Neuronal stem cell (in vitro differentiated cells): ENCODE measurements at regions not wholly inside any gene's neighbourhood (a gene's known extent, or its start where the extent isn't known, plus 50 kb on each side); places are given as distances from the start of the nearest gene placed in this dataset.
A peak's percentile ranks its signal among the peaks of the same experiment; 100 is the strongest.

Experiments
- DNase-seq: peaks from one replicate; pipeline ENCODE4 v3.0.0-alpha.2; 2013; ENCODE audit warnings: low spot score
- H2AFZ ChIP-seq: one replicate; pipeline ENCODE4 v1.6.1; 2013; ENCODE audit warnings: mild to moderate bottlenecking, low read length, inconsistent platforms
- H2AK5ac ChIP-seq: 2 replicates; pipeline ENCODE4 v1.6.1; 2013; ENCODE audit warnings: low read depth, mild to moderate bottlenecking, inconsistent platforms, low read length, moderate library complexity, mixed read lengths
- H2BK120ac ChIP-seq: 2 replicates; pipeline ENCODE4 v1.6.1; 2013; ENCODE audit warnings: low read depth, mild to moderate bottlenecking, inconsistent platforms, low read length, moderate library complexity, mixed read lengths
- H2BK12ac ChIP-seq: one replicate; pipeline ENCODE4 v1.6.1; 2013; ENCODE audit warnings: low read length, inconsistent platforms
- H2BK15ac ChIP-seq: 2 replicates; pipeline ENCODE4 v1.6.1; 2013; ENCODE audit warnings: mild to moderate bottlenecking, low read length, inconsistent platforms, mixed read lengths
- H2BK5ac ChIP-seq: one replicate; pipeline ENCODE4 v1.6.1; 2013; ENCODE audit warnings: inconsistent platforms, mild to moderate bottlenecking, low read length, moderate library complexity
- H3K14ac ChIP-seq: one replicate; pipeline ENCODE4 v1.6.1; 2013; ENCODE audit warnings: low read length, inconsistent platforms
- H3K18ac ChIP-seq: 2 replicates; pipeline ENCODE4 v1.6.1; 2013; ENCODE audit warnings: low read length, inconsistent platforms
- H3K23ac ChIP-seq: 2 replicates; pipeline ENCODE4 v1.6.1; 2013; ENCODE audit warnings: low read depth, mild to moderate bottlenecking, mixed read lengths, low read length, inconsistent platforms; ENCODE audit not compliant: poor library complexity
- H3K27ac ChIP-seq: replicated peaks from 3 replicates; pipeline ENCODE4 v1.5.1; 2013; ENCODE audit warnings: low read length, inconsistent platforms
- H3K27me3 ChIP-seq, 3 experiments: 2 replicates each; pipeline ENCODE4 v1.6.1; 2013; ENCODE audit warnings: low read length in 3 of 3, mild to moderate bottlenecking in 2 of 3, inconsistent platforms in 1 of 3, low read depth in 1 of 3, mixed read lengths in 1 of 3, moderate library complexity in 1 of 3; ENCODE audit not compliant: control insufficient read depth in 3 of 3, insufficient read depth in 3 of 3
- H3K36me3 ChIP-seq, 2 donors: replicated peaks in 1 of 2; 2 replicates each; pipeline ENCODE4 v1.6.1; 2013; ENCODE audit warnings: low read length in 2 of 2; ENCODE audit not compliant: control insufficient read depth in 2 of 2, insufficient read depth in 2 of 2
- H3K4ac ChIP-seq: 2 replicates; pipeline ENCODE4 v1.6.1; 2013; ENCODE audit warnings: inconsistent platforms, mild to moderate bottlenecking, low read length, moderate library complexity
- H3K4me1 ChIP-seq, 2 donors: 1 replicate in 1 of 2; 2 replicates in 1 of 2; pipeline ENCODE4 v1.6.1; 2013; ENCODE audit warnings: low read length in 2 of 2, low read depth in 1 of 2; ENCODE audit not compliant: control insufficient read depth in 2 of 2, insufficient read depth in 1 of 2
- H3K4me2 ChIP-seq: one replicate; pipeline ENCODE4 v1.6.1; 2013; ENCODE audit warnings: mild to moderate bottlenecking, low read length, inconsistent platforms; ENCODE audit not compliant: insufficient read depth, poor library complexity, severe bottlenecking
- H3K4me3 ChIP-seq, 2 donors: 2 replicates each; pipeline ENCODE4 v1.5.1; 2013; ENCODE audit warnings: low read length in 2 of 2, mild to moderate bottlenecking in 2 of 2, inconsistent platforms in 1 of 2, moderate library complexity in 1 of 2
- H3K79me1 ChIP-seq: one replicate; pipeline ENCODE4 v1.6.1; 2013; ENCODE audit warnings: low read depth, mild to moderate bottlenecking, inconsistent platforms, low read length, moderate library complexity
- H3K9ac ChIP-seq: one replicate; pipeline ENCODE4 v1.6.1; 2013; ENCODE audit warnings: mild to moderate bottlenecking, low read depth, low read length, inconsistent platforms; ENCODE audit not compliant: poor library complexity
- H3K9me3 ChIP-seq, 2 donors: replicated peaks in 1 of 2; 2 replicates each; pipeline versions ENCODE3 to v1.6.1; 2013; ENCODE audit warnings: low read length in 2 of 2, mild to moderate bottlenecking in 2 of 2, inconsistent platforms in 1 of 2, low read depth in 1 of 2, mixed read lengths in 1 of 2, moderate library complexity in 1 of 2; ENCODE audit not compliant: control insufficient read depth in 2 of 2, insufficient read depth in 1 of 2
- H4K8ac ChIP-seq: one replicate; pipeline ENCODE4 v1.6.1; 2013; ENCODE audit warnings: low read depth, mild to moderate bottlenecking, inconsistent platforms, low read length, moderate library complexity
- H4K91ac ChIP-seq: one replicate; pipeline ENCODE4 v1.6.1; 2013; ENCODE audit warnings: low read length, low read depth, mild to moderate bottlenecking, inconsistent platforms; ENCODE audit not compliant: poor library complexity
- WGBS, 2 donors: extraction: QIAGEN DNeasy Blood & Tissue Kit; methylation state at CpG; one replicate each; pipeline ENCODE4 v1.1.7; 2013; ENCODE audit warnings: missing lambda C conversion rate in 2 of 2, mixed read lengths in 1 of 2; ENCODE audit not compliant: insufficient read length in 2 of 2, insufficient replicate concordance in 1 of 2; ENCODE audit errors: extremely low coverage in 2 of 2; 5-methylcytosine and 5-hydroxymethylcytosine counted together

GRCh38 chr5:167732499-167732898 is 558.9 kb upstream of the WWC1 start:
- H3K4me2 ChIP-seq, result no peak overlapping the region
- H2AK5ac ChIP-seq, result no peak overlapping the region
- H3K23ac ChIP-seq, result no peak overlapping the region
- H4K8ac ChIP-seq, result no peak overlapping the region
- H3K27ac ChIP-seq, result no peak overlapping the region
- H3K4me1 ChIP-seq, result peaks cover 0 to 1% of the 10 kb centered on the region in 2 donors
- no peak overlapping the region for H3K14ac ChIP-seq
- H3K4me3 ChIP-seq, result no peak overlapping the region
- no peaks in the 10 kb centered on the region for H3K9me3 ChIP-seq
- no peak overlapping the region for H2BK5ac ChIP-seq
- no peak overlapping the region for H2BK15ac ChIP-seq
- H3K79me1 ChIP-seq, result no peaks in the 10 kb centered on the region
- WGBS, 2 donors, result no CpG with 5 or more reads among the region's 2 CpGs
- no peak overlapping the region for H3K4ac ChIP-seq
- H3K18ac ChIP-seq, result no peak overlapping the region
- no peak overlapping the region for H2BK120ac ChIP-seq
- H3K36me3 ChIP-seq, result no peaks in the 10 kb centered on the region
- H3K27me3 ChIP-seq, result no peaks in the 10 kb centered on the region
- no peak overlapping the region for H2AFZ ChIP-seq
- no peak overlapping the region for H2BK12ac ChIP-seq
- no peak overlapping the region for H3K9ac ChIP-seq
- H4K91ac ChIP-seq, result no peak overlapping the region
- no peak for DNase-seq

- H3K4me2 ChIP-seq, result no peak overlapping the region
- H3K18ac ChIP-seq, result no peak overlapping the region
- H2AFZ ChIP-seq, result no peak overlapping the region
- no peak overlapping the region for H3K14ac ChIP-seq
- no peaks in the 10 kb centered on the region for H3K79me1 ChIP-seq
- no peak overlapping the region for H3K9ac ChIP-seq
- H2BK120ac ChIP-seq, result no peak overlapping the region
- no peak overlapping the region for H4K91ac ChIP-seq
- peaks cover 0 to 3% of the 10 kb centered on the region in 2 donors for H3K9me3 ChIP-seq
- no peak overlapping the region for H2BK5ac ChIP-seq
- H3K36me3 ChIP-seq, result no peaks in the 10 kb centered on the region
- no peaks in the 10 kb centered on the region for H3K4me1 ChIP-seq
- no peak overlapping the region for H3K27ac ChIP-seq
- H2BK12ac ChIP-seq, result no peak overlapping the region
- H4K8ac ChIP-seq, result no peak overlapping the region
- no CpG with 5 or more reads among the region's 12 CpGs for WGBS, 2 donors
- no peak overlapping the region for H3K23ac ChIP-seq
- DNase-seq, result no peak
- H3K4ac ChIP-seq, result no peak overlapping the region
- H2AK5ac ChIP-seq, result no peak overlapping the region
- H3K27me3 ChIP-seq, result no peaks in the 10 kb centered on the region
- peak overlapping the region in 1 of 2 donors; percentile 44 for H3K4me3 ChIP-seq
- H2BK15ac ChIP-seq, result no peak overlapping the region
Measured at GRCh38 chr5:167736992-167737391, 554.5 kb upstream of the WWC1 start.

GRCh38 chr5:167743695-167744464 is 547.6 kb upstream of the WWC1 start:
- Histone ChIP-seq H4K8ac (no peak overlapping the region), H3K36me3 (no peaks in the 10 kb centered on the region)

GRCh38 chr5:167745868-167746267 is 545.6 kb upstream of the WWC1 start:
- no peaks in the 10 kb centered on the region for H3K36me3 ChIP-seq
- no peak overlapping the region for H4K91ac ChIP-seq
- no peak overlapping the region for H2AFZ ChIP-seq
- no peak overlapping the region for H4K8ac ChIP-seq
- H2BK120ac ChIP-seq, result no peak overlapping the region
- H3K4ac ChIP-seq, result no peak overlapping the region
- H3K23ac ChIP-seq, result no peak overlapping the region
- H3K79me1 ChIP-seq, result no peaks in the 10 kb centered on the region
- no peaks in the 10 kb centered on the region for H3K27me3 ChIP-seq
- H3K14ac ChIP-seq, result no peak overlapping the region
- no CpG with 5 or more reads among the region's 6 CpGs for WGBS, 2 donors
- peaks cover 0 to 8% of the 10 kb centered on the region in 2 donors for H3K4me1 ChIP-seq
- H3K27ac ChIP-seq, result no peak overlapping the region
- H3K4me2 ChIP-seq, result no peak overlapping the region
- no peak overlapping the region for H3K4me3 ChIP-seq
- no peak for DNase-seq
- H2AK5ac ChIP-seq, result no peak overlapping the region
- H2BK12ac ChIP-seq, result no peak overlapping the region
- peaks cover 0 to 4% of the 10 kb centered on the region in 2 donors for H3K9me3 ChIP-seq
- H2BK15ac ChIP-seq, result no peak overlapping the region
- no peak overlapping the region for H2BK5ac ChIP-seq
- H3K18ac ChIP-seq, result no peak overlapping the region
- H3K9ac ChIP-seq, result no peak overlapping the region

More at GRCh38 chr5:167743695-167744464, 547.6 kb upstream of the WWC1 start:
- H2BK15ac ChIP-seq, result no peak overlapping the region
- H3K9me3 ChIP-seq, result peaks cover 0 to 4% of the 10 kb centered on the region in 2 donors
- H3K79me1 ChIP-seq, result no peaks in the 10 kb centered on the region
- no peak overlapping the region for H2BK120ac ChIP-seq
- H3K14ac ChIP-seq, result no peak overlapping the region
- no peak overlapping the region for H2BK5ac ChIP-seq
- H2AK5ac ChIP-seq, result no peak overlapping the region
- no CpG with 5 or more reads among the region's 4 CpGs for WGBS, 2 donors
- H3K27ac ChIP-seq, result no peak overlapping the region
- H3K9ac ChIP-seq, result no peak overlapping the region
- no peak overlapping the region for H3K18ac ChIP-seq
- peaks cover 0 to 8% of the 10 kb centered on the region in 2 donors for H3K4me1 ChIP-seq
- no peak overlapping the region for H3K4me3 ChIP-seq
- H3K4ac ChIP-seq, result no peak overlapping the region
- H3K27me3 ChIP-seq, result no peaks in the 10 kb centered on the region
- H3K23ac ChIP-seq, result no peak overlapping the region
- H4K91ac ChIP-seq, result no peak overlapping the region
- DNase-seq, result no peak
- no peak overlapping the region for H2BK12ac ChIP-seq
- no peak overlapping the region for H3K4me2 ChIP-seq
- no peak overlapping the region for H2AFZ ChIP-seq
